ENCODE measurements at regions not wholly inside any gene's neighbourhood (a gene's known extent, or its start where the extent isn't known, plus 50 kb on each side); places are given as distances from the start of the nearest gene placed in this dataset.
"Not testable (repeated sequence)": the region's sequence is repeated elsewhere in the genome, so short reads cannot be mapped to it uniquely, and the experiment has no call there.

DNA sequence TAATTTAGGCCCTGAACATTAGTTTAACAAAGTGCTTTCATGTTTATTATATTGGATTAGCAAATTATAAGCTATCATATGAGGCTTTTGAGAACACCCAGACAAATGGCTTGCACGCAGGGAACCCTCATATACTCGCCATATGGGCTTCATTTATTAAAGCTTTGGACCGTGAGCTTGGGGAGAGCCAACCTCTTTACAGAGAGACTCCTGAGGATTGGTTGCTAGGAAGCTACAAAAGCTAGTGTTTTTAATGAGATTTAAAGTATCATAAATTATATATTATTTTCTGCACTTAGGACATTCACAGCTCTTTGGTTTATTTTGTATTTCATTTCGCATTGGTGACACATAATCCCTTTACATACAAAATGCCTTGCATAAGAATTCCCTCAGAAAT, 193.8 kb upstream of the TOX3 start:
- ATAC-seq (no peak), DNase-seq (ENCODE audit: low spot score) (no peak)

DNA sequence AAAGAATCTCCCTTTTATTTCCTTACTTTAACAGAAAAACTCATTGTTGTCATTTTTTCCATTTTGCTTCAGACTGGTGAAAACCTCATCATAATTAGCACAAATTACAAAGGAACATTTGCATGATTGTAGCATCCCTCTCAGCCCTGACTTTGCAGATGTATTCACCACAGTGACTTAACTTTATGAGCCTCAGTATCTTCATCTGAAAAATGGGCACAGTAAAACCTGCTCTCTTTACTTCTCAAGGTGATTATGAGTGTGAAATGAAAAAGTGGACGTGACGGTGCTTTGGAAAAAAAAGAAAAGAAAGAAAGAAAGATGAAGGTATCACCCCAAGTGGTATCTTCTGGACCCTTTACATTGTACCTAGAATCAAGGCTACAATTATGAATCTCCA, 193.4 kb upstream of the TOX3 start:
- DNase-seq (ENCODE audit: low spot score) = no peak
- no peak for ATAC-seq

DNA sequence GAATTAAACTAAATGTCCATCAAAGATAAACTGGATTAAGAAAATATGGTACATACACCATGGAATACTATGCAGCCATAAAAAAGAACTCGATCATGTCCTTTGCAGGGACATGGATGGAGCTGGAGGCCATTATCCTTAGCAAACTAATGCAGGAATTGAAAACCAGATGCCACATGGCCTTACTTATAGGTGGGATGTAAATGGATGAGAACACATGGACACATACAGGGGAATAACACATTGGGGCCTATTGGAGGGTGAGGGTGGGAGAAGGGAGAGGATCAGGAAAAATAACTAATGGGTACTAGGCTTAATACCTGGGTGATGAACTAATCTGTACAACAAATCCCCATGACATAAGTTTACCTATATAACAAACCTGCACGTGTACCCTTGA, 192.0 kb upstream of the TOX3 start:
- not testable (repeated sequence) for ATAC-seq; DNase-seq (ENCODE audit: low spot score)

DNA sequence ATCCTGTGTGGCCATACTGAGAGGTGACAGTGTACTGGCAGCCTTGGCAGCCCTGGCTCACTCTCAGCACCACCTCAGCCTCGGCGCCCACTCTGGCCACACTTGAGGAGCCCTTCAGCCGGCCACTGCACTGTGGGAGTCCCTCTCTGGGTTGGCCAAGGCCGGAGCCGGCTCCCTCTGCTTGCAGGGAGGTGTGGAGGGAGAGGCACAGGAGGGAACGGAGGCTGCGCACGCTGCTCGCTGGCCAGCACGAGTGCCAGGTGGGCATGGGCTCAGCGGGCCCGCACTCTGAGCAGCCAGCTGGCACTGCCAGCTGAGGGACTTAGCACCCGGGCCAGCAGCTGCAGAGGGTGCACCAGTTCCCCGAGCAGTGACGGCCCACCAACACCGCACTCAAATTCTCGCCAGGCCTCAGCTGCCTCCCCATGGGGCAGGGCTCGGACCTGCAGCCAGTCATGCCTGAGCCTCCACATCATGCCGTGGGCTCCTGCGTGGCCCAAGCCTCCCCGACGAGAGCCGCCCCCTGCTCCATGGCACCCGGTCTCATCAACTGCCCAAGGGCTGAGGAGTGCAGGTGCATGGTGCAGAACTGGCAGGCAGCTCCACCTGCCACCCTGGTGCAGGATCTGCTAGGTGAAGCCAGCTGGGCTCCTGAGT, 184.4 kb upstream of the TOX3 start:
- DNase-seq (ENCODE audit: low spot score) = no peak
- no peak for ATAC-seq

DNA sequence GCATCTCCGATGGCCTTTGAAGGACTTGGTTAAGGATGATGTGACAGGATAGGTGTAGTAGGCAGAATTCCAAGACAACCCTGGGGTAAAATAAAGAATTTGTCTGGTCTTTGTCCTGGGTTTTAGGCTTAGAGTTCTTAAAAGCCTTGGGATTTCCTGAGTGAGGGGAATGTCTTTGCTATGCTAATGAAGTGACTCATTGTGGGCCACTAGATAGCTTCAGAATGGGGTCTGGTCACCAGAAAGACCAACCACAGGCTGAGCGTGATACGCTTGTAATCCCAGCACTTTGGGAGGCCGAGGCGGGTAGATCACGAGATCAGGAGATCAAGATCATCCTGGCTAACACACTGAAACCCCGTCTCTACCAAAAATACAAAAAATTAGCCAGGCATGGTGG, 182.8 kb upstream of the TOX3 start:
- DNase-seq (ENCODE audit: low spot score) (no peak), ATAC-seq (no peak)

DNA sequence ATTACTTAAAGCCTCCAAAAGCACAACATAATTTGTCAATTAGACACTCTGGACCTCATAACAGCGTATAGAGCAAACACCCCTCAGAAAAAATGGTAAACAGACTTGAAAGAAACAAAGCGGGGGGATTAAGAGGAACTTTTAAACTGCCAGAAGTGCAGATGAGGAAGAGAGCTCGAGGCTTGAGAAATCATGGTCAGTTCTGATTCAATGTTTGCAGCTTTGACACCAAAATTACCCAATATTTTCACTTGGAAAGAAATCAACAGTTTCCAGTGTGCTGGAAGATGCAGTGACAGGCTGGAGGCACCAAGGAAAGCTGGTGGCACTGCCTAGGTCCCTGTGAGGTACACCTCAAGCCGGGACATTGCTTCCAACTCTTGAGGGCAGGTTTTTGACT, 180.9 kb upstream of the TOX3 start:
- ATAC-seq (peak; percentile 59), DNase-seq (ENCODE audit: low spot score) (no peak)

DNA sequence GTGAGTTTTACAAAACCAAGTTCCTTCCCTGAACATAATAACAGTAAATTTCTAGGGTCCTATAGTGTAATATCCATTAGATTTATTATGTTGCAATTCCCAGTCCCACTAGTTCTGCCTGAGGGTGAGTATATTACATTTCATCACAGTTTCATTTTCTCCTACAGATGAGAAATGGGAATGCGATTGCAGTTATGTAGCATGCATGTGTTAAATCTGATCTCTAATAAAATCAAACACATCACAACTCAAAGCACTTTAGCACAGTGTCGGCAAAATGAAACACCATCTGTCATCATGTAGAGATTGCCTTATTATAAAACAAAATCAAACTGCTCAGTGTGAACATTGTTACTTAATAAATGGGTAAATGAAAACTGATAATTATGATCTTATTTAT, 180.5 kb upstream of the TOX3 start:
- ATAC-seq (no peak), DNase-seq (ENCODE audit: low spot score) (no peak)

DNA sequence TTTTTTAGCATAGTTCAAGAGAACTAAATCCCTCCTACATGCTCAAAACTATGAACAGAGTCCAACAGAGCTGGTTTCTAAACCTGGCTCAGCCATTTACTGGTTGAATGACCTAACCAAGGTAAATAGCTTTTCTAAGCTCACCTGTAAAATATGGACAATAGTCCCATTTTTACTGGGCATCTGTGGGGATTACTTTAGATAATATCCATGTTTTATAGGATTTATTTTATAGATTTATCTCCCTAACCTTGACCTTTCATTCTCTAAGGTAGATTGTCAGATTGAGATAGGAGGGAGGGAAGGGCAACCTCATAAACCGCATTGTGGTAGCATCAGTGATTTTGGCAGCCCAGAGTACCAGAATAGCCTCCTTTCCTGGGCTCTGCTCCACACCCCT, 178.5 kb upstream of the TOX3 start:
- no peak for ATAC-seq
- DNase-seq (ENCODE audit: low spot score) = no peak

DNA sequence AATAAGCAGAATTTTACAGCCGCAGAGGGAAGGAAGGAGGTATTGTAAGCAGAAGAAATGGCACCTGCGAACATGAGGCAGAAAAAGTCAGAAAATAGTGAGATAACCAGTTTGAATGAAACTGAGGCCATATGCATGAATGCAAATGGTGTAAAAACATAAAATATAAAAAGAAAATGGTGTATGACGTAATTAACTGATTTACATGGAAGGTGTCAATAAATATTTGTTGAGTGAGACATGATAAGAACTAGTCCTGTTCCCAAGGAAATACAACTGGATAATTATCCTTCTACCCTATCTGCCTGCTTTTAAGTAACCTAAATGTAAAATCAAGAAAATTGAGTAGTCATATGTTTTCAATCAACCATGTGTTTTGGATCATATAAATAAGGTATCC, 178.1 kb upstream of the TOX3 start:
- ATAC-seq (no peak), DNase-seq (ENCODE audit: low spot score) (no peak)

DNA sequence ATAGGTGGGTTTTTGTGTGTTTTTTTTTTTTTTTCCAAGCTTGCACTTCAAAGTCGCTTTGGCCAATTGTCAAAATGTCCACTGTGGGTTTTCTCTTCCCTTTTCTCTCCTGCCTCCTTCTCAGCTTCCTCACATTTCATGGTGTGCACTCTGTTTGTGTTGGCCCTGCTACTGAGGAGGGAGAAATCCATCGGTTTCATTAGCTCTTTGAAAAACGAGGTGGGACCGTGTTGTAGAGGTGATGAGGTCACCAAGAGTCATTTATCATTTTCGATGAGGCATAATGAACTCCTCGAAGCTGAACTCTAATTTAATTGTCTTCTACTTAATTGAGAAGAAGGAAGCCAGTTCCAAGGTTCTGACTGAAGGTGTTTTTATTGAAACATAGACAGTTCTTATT, 174.4 kb upstream of the TOX3 start:
- ATAC-seq = no peak
- DNase-seq (ENCODE audit: low spot score) = no peak

DNA sequence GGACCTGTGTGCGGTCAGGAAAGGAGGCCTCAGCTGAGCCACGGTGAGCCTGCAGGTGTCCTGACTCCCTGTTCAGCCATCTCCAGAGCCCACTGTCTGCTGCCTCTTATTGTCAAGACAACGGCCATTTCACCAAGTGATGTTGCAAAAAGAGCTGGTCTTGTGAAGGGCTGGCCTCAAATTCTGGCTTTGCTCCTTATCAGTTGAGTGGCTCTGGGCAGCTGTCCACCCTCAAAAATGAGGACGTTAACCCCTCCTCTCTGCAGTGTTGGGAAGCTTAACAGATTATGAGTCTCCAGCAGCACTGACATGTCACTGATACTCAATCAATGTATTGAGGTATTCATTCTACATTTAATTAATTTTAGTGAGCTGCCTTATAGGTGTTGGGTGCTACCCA, 171.1 kb upstream of the TOX3 start:
- ATAC-seq = no peak
- DNase-seq (ENCODE audit: low spot score) = no peak

DNA sequence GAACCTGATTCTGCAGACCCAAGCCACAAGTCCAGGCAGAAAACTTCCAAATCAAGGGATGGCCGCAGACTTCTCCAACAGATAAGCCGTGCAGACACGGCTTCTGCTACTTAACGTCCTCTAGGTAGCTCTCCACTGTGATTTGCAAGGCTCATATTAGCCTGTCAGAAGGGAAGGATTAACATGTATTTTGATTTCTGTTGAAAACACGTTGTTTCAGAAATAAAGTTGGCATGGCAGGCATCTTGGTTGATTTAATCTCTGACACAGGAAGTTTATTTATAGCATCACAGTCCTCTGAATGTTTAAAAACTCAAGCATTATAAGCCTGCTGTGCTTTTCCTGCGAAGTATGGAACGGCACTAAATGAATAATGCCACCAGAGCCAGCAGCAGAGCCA, 166.8 kb upstream of the TOX3 start:
- ATAC-seq (no peak), DNase-seq (ENCODE audit: low spot score) (no peak)

DNA sequence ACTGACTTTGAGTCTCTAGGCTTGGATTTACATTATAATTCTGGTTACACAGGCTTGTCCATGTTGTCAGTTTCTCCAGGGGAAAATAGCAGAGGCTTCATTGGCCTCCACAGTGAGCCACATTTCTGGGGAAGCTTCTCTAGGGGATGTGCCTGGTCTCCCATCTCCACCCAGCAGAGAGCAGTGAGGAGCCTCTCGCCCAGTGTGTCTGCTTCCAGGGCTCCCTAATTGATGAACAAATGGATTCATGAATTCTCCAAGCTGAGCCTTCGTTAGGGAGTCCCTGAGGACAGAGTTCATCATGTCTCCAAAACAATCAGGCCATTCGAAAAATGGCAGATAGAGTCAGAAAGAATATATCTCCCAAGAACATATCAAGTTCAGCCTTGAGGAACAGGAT, 162.4 kb upstream of the TOX3 start:
- no peak for ATAC-seq

DNA sequence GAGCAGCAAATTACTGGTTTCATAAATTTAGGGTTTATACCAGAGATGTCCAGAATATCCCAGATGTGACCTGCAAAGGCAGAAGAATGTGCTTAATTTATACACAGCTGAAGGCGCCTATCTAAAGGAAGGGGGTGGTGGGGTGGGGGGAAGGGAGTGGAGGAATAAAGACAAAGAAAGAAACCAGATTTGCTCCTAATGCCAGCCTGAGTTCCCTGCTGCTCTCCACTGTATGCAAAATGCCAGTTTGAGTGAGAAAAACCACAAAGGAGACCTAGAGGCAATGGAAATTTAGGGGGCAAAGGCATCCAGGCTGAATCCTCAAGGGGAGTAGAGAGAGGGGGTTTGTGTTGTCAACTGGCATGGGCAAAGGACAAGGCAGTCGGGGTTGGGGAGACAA, 161.5 kb upstream of the TOX3 start:
- no peak for ATAC-seq
- DNase-seq (ENCODE audit: low spot score) = no peak

More for the DNA sequence above, 162.4 kb upstream of the TOX3 start:
- no peak for DNase-seq (ENCODE audit: low spot score)

DNA sequence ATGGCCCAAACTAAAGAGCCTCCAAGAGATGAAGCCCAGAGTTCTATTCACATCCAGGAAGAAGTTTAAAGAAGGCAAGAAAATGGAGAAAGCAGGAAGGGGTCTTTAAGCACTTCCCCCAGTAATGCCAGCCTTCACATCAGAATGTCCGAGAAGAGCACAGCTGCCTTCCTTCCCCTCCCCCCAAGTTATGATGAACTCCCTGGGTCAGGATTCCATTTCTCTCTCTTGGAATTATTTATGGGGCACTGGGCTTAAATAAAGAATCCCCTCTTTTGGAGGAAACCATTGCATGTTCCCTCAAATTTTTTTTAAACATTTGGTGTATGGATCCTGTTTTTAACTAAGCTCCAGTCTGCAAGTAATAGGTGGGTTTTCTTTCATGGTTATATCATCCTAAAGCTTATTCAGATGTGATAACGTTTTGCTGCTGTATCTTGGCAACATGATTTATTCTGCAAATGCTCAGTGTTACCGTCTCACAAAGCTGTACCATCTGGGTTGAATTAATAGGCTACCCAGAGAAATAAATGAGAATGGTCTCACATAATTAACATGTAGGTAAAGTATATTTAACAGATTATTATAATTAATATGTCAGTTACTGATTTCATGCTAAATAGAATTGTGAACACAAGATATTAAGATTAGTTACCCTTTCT, 160.9 kb upstream of the TOX3 start:
- ATAC-seq = no peak
- DNase-seq (ENCODE audit: low spot score) = no peak

DNA sequence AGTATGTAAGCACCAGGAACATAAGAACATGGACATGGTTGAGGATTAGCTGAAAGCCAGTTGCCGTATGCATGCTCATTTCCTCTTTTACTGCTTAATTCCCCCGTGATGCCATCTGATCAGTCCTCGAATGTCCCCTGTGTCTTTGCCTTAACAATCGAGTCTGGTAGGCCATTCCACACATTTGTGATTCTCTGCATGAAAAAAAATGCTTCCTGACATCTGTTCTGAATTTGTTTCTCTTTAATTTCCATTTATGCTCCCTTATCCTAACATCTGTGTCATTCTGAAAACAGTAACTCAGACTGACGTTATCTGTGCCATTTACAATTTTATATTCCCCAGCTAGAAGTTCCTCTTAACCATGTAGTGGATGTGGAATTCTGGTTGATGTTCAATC, 158.2 kb upstream of the TOX3 start:
- no peak for DNase-seq (ENCODE audit: low spot score)

DNA sequence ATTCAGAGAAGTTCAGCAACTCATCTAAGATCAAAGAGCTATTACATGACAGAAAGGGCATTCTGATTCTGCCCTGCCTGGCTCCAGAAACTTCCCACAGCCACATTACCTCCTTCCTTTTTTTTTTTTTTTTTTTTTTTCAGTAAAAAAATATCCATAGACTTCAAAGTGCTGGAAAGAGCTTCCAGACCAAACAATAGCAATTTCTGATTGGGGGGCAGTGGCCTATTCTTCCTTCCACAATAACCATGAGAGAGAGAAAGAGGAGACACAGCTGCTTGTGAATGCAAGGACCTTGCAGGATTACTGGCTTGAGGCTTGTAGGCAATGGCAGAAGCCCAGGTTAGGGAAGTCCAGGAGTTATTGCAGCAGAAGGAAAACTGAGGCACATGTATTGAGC, 151.0 kb upstream of the TOX3 start:
- ATAC-seq = no peak

More for the DNA sequence above, 158.2 kb upstream of the TOX3 start:
- no peak for ATAC-seq

DNA sequence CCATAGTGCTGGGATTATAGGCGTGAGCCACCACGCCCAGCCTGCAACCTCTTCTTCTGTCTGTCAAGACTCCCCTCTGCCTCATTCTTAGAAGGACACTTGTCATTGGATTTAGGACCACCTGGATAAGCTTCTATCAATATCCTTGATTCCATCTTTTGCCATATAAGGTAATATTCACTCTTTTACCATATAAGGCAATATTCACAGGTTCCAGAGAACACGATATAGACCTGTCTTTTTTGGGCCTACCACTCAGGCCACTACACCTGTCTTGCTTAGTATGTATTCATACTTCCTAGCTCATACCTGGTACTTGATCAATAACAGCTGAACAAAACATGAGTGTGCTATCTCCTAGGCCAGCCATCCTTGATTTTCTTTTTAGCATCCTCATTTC, 149.2 kb upstream of the TOX3 start:
- no peak for ATAC-seq
- DNase-seq (ENCODE audit: low spot score) = no peak

More for the DNA sequence above, 151.0 kb upstream of the TOX3 start:
- no peak for DNase-seq (ENCODE audit: low spot score)

DNA sequence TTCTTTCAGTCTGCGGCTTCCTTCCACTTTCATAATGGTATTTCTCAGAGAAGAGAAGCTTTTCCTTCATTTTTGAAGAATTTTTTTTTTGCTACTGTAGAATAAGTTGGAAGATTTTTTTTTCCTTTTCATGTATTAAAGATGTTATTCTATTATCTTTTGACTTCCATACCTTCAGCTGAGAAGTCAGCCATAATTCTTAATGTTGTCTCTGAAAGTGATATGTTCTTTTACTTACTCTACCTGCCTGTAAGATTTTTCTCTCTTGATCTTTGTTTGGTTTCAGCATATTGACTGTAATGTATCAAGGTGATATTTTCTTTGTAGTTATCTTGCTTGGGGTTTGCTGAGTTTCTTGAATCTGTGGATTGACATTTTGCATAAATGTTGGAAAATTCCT, 143.5 kb upstream of the TOX3 start:
- DNase-seq (ENCODE audit: low spot score) (no peak), ATAC-seq (no peak)

DNA sequence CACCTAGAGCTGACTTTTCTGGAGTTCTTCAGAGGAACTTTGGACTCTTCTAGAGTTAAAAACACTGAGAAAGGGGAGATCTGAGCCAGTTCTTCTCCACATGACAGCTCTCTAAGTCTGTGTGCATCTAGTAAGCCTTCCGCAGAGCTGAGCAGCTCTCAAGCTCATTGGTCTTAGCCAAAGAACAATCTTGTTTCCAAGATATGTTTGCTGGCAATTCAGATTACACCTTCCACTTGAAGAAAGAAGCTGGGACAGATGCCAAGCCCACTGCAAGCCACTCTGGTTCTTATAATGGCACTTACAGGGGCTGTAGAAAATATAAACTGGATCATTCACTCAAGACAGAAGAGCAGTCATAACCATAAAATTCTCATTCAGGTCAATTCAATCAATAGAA, 134.1 kb upstream of the TOX3 start:
- DNase-seq (ENCODE audit: low spot score) (no peak), ATAC-seq (no peak)

DNA sequence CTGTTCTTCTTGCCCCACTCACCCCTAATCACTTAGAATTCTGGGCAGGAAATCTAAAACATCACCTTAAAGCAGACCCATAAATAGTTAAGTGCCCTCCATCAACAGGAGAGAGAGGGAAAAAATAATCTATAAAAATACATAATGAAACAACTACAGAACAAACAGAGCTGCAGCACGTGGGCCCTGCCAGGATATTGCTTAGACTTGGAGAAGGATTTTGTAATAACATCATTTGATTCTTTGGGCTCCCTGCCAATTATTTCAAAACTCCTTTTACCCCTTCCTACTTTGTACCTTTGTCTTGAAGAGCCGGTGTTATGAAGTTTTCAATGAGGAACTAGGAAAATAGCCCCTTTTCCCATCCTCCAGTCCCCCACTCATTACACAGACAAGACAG, 130.6 kb upstream of the TOX3 start:
- DNase-seq (ENCODE audit: low spot score) = no peak
- ATAC-seq = peak; percentile 24

DNA sequence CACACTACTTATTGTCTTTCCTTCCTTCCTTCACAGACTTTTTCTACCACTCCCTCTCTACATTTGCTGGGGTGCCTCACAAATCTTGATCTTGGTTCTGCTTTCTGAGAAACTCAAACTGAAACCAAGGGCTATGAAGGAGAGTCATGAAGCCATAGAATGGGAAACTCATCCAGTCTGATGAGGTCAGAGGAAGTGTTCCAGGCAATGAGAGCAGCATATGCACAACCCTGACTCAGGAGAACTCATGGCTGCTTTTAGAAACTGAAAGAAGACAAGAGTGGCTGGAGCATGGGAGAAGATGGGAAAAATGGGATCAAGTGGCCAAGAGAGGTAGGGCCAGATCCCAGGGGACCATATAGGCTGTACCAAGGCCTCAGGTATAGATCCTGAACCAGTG, 130.0 kb upstream of the TOX3 start:
- DNase-seq (ENCODE audit: low spot score) (no peak), ATAC-seq (no peak)

DNA sequence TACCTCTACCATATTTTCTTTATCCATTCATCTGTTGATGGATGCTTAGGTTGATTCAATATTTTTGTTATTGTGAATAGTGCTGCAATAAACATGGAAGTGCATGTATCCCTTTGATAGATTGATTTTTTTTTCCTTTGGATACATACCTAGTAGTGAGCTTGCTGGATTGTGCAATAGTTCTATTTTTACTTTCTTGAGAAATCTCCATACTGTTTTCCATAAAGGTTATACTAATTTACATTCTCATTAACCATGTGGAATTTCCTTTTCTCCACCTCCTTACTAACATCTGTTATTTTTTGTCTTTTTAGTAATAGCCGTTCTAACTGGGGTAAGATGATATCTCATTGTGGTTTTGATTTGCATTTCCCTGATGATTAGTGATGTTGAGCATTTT, 124.6 kb upstream of the TOX3 start:
- DNase-seq (ENCODE audit: low spot score) (no peak), ATAC-seq (no peak)
